ENCODE measurements at regions not wholly inside any gene's neighbourhood (a gene's known extent, or its start where the extent isn't known, plus 50 kb on each side); places are given as distances from the start of the nearest gene placed in this dataset.
"Not testable (repeated sequence)": the region's sequence is repeated elsewhere in the genome, so short reads cannot be mapped to it uniquely, and the experiment has no call there.

DNA sequence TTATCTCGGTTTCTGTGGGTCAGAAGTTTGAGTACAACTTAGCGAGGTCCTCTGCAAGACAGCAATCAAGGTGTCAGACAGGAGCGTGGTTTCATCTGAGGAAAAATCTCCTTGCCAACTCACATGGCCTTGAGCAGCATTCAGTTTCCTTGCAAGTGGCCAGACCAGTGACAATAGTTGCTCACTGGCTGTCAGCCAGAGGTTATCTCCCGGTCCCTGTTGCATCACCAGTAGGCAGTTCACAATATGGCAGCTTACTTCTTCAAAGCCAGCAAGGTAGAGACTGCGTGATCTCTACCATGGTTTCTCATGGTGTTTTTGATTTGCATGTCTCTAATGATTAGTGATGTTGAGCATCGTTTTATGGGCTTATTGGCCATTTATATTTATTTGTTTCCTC, 143.8 kb upstream of the DAAM1 start:
- peaks cover 2% of the 10 kb centered on the region; the same call in 1 of the 2 replicates for H3K27me3 Mint-ChIP-seq (ENCODE audit: insufficient read depth)
- H3K4me1 Mint-ChIP-seq (ENCODE audit: low read depth) = no peaks in the 10 kb centered on the region
- TF ChIP-seq, protein P1, sequence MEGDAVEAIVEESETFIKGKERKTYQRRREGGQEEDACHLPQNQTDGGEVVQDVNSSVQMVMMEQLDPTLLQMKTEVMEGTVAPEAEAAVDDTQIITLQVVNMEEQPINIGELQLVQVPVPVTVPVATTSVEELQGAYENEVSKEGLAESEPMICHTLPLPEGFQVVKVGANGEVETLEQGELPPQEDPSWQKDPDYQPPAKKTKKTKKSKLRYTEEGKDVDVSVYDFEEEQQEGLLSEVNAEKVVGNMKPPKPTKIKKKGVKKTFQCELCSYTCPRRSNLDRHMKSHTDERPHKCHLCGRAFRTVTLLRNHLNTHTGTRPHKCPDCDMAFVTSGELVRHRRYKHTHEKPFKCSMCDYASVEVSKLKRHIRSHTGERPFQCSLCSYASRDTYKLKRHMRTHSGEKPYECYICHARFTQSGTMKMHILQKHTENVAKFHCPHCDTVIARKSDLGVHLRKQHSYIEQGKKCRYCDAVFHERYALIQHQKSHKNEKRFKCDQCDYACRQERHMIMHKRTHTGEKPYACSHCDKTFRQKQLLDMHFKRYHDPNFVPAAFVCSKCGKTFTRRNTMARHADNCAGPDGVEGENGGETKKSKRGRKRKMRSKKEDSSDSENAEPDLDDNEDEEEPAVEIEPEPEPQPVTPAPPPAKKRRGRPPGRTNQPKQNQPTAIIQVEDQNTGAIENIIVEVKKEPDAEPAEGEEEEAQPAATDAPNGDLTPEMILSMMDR (IDR thresholded peaks at IDR 0.05) = no peak
- H3K27ac Mint-ChIP-seq = no peak overlapping the region
- no peak for DNase-seq
- peaks cover 4% of the 10 kb centered on the region; the same call in 1 of the 2 replicates for H3K9me3 Mint-ChIP-seq
- H3K36me3 Mint-ChIP-seq (ENCODE audit: low read depth) = no peaks in the 10 kb centered on the region
- no peak overlapping the region for H3K4me3 Mint-ChIP-seq

DNA sequence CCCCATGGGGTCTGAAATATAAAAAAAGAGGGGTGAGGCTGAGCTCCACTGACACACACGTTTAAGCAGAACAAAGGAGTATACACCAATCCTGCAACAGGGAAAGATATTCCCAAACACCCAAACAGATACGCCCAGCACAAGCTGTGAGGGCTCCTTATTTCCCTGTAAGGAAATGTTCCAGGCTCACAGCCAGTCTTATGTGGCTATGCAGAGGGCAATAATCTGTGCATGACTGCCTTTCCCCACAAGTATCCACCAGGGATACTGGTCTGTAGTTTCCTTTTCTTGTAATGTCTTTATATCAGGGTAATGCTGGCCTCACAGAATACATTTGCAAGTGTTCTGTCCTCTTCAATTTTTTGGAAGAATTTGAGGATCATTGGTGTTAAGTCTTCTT, 141.7 kb upstream of the DAAM1 start:
- no peak overlapping the region for H3K27ac Mint-ChIP-seq
- no peak for DNase-seq
- H3K4me1 Mint-ChIP-seq (ENCODE audit: low read depth) = no peaks in the 10 kb centered on the region
- TF ChIP-seq, protein P1 (IDR thresholded peaks at IDR 0.05) = no peak
- peaks cover 2% of the 10 kb centered on the region; the same call in 1 of the 2 replicates for H3K27me3 Mint-ChIP-seq (ENCODE audit: insufficient read depth)
- H3K9me3 Mint-ChIP-seq = peaks cover 4% of the 10 kb centered on the region; the same call in 1 of the 2 replicates
- H3K36me3 Mint-ChIP-seq (ENCODE audit: low read depth) = no peaks in the 10 kb centered on the region
- no peak overlapping the region for H3K4me3 Mint-ChIP-seq

DNA sequence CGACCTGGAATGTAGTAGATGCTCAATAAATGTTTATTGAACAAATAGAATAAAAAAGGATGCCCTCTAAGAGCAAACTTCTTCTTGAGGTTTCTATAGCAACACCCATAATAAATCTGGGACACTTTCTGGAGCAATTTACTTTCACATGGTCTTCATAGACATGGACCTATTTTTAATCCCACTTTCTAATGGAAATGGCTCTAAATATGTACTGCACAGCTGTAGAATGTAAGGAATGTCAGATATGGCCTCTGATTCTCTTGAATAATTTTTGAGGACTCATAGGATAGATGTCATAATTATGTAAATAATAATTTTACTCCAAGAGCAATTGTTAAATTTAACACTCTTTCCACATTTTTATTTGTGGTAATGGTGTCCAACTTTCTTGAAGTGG, 133.5 kb upstream of the DAAM1 start:
- DNase-seq = no peak
- Mint-ChIP-seq H3K27me3 (ENCODE audit: insufficient read depth) (peaks cover 2% of the 10 kb centered on the region; the same call in 1 of the 2 replicates), H3K9me3 (no peaks in the 10 kb centered on the region), H3K4me1 (ENCODE audit: low read depth) (no peaks in the 10 kb centered on the region), H3K27ac (no peak overlapping the region), H3K36me3 (ENCODE audit: low read depth) (no peaks in the 10 kb centered on the region), H3K4me3 (no peak overlapping the region)
- TF ChIP-seq, protein P1 (IDR thresholded peaks at IDR 0.05) = no peak

DNA sequence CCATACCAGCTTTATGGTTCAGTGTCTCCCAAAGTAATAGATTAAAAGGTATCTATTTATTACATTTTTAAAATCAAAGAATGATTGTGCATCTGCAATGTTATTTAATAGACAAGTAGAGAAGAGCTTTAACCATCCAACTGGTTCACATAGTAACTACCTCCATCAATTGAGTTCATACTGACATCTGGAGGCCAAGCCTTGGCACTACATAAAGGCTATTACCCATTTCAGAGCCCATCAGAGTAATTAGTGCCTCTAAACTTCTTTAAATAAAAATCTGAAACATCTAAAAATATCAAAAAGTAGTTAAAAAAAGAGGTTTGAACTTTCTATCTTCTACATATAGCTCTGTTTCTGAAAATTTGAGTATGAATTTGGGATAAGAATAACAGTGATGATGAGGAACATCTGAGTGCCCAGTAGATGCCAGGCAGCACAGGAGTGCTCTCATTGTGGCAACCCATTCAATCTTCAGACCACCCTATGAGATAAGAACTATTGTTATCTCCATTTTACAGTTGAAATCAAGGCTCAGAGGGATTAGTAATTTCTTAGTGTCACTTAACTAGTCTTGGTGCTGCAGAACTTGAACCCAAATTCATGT, 132.9 kb upstream of the DAAM1 start:
- H3K4me3 Mint-ChIP-seq = no peak overlapping the region
- TF ChIP-seq, protein P1 (IDR thresholded peaks at IDR 0.05) = peak; percentile 85
- H3K4me1 Mint-ChIP-seq (ENCODE audit: low read depth) = no peaks in the 10 kb centered on the region
- no peaks in the 10 kb centered on the region for H3K9me3 Mint-ChIP-seq
- no peaks in the 10 kb centered on the region for H3K36me3 Mint-ChIP-seq (ENCODE audit: low read depth)
- no peak overlapping the region for H3K27ac Mint-ChIP-seq
- DNase-seq = peak; percentile 63
- peaks cover 2% of the 10 kb centered on the region; the same call in 1 of the 2 replicates for H3K27me3 Mint-ChIP-seq (ENCODE audit: insufficient read depth)

DNA sequence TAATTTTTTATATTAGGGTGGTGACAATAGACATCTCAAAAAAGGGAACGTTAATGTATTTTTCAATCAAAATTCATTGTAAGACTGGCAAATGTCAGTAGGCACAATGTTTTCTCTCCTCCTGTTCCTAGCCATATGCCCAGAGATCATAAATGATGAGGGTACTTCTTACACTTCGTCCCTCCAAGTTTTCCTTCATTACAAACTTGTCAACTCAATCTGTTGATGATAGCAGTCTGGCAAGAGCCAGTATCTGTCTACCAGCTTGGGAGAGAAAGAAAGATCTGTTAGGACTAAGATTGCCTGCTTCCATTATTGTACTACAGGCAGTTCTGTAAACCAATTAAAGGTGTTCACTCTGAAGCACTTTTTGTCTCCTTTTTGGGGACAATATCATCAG, 130.9 kb upstream of the DAAM1 start:
- Mint-ChIP-seq H3K27ac (no peak overlapping the region), H3K4me3 (no peak overlapping the region), H3K4me1 (ENCODE audit: low read depth) (no peaks in the 10 kb centered on the region), H3K27me3 (ENCODE audit: insufficient read depth) (peaks cover 4% of the 10 kb centered on the region; the same call in 1 of the 2 replicates), H3K9me3 (peaks cover 7% of the 10 kb centered on the region), H3K36me3 (ENCODE audit: low read depth) (peaks cover 6% of the 10 kb centered on the region; the same call in 1 of the 2 replicates)
- TF ChIP-seq, protein P1 (IDR thresholded peaks at IDR 0.05) = no peak
- no peak for DNase-seq

DNA sequence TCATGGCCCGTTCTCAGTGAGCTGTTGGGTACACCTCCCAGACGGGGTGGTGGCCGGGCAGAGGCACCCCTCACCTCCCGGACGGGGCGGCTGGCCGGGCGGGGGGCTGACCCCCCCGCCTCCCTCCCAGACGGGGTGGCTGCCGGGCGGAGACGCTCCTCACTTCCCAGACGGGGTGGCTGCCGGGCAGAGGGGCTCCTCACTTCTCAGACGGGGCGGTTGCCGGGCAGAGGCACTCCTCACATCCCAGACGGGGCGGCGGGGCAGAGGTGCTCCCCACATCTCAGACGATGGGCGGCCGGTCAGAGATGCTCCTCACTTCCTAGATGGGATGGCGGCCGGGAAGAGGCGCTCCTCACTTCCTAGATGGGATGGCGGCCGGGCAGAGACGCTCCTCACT, 129.7 kb upstream of the DAAM1 start:
- DNase-seq; H3K4me1 Mint-ChIP-seq (ENCODE audit: low read depth); H3K27me3 Mint-ChIP-seq (ENCODE audit: insufficient read depth); H3K4me3 Mint-ChIP-seq; H3K27ac Mint-ChIP-seq: not testable (repeated sequence)
- H3K36me3 Mint-ChIP-seq (ENCODE audit: low read depth) = peaks cover 12% of the 10 kb centered on the region
- peaks cover 18% of the 10 kb centered on the region for H3K9me3 Mint-ChIP-seq
